Caco-2 (cell line): ENCODE measurements at regions not wholly inside any gene's neighbourhood (a gene's known extent, or its start where the extent isn't known, plus 50 kb on each side); places are given as distances from the start of the nearest gene placed in this dataset.

ENCODE experiments used
- BruUV-seq: library from RNA; stranded (reverse); fragments of 400-500 nt; replicated peaks from 2 replicates; lab custom pipeline; 2021; lab: Mats Ljungman, UMichigan
- CTCF ChIA-PET: fragments of 300-600 bp; sonication (Branson Sonifier 250); formaldehyde crosslinking; loops from one replicate; lab custom pipeline; 2022; ENCODE audit warnings: antibody characterized with exemption; lab: Charles Lee
- POLR2A ChIA-PET: fragments of 300-600 bp; sonication (Branson Sonifier 250); formaldehyde crosslinking; loops from one replicate; lab custom pipeline; 2022; ENCODE audit warnings: antibody characterized with exemption; lab: Charles Lee
- DNase-seq, 2 experiments: peaks; one replicate each; pipeline versions ENCODE4 v3.0.0 to v3.0.0-alpha.2; 2020 to 2022
- H3K27me3 ChIP-seq: replicated peaks from 2 replicates; pipeline ENCODE4 v1.6.0; 2011; ENCODE audit warnings: low read length; ENCODE audit not compliant: control insufficient read depth, insufficient read depth
- H3K36me3 ChIP-seq: 2 replicates; pipeline ENCODE4 v1.5.1; 2011; ENCODE audit warnings: low read length; ENCODE audit not compliant: control insufficient read depth, insufficient read depth
- H3K4me1 ChIP-seq: fragments of 250-450 bp; sonication (Bioruptor Pico); 2 replicates; pipeline ENCODE4 v1.5.1; 2020; ENCODE audit warnings: mild to moderate bottlenecking
- H3K4me3 ChIP-seq: 2 replicates; pipeline ENCODE4 v1.5.1; 2011; ENCODE audit warnings: low read depth, mild to moderate bottlenecking, control low read depth, low read length
- H3K9me3 ChIP-seq: fragments of 250-450 bp; sonication (Bioruptor Pico); 2 replicates; pipeline ENCODE4 v1.5.1; 2020; ENCODE audit warnings: mild to moderate bottlenecking, moderate library complexity
- H3K27ac Mint-ChIP-seq: one replicate; pipeline ENCODE4 v1.8.0; 2022; ENCODE audit warnings: mixed read lengths; ENCODE audit not compliant: unreplicated experiment
- H3K27me3 Mint-ChIP-seq: one replicate; pipeline ENCODE4 v1.8.0; 2022; ENCODE audit warnings: mixed read lengths; ENCODE audit not compliant: insufficient read depth, unreplicated experiment
- H3K36me3 Mint-ChIP-seq: one replicate; pipeline ENCODE4 v1.8.0; 2022; ENCODE audit warnings: mild to moderate bottlenecking, mixed read lengths; ENCODE audit not compliant: insufficient read depth, unreplicated experiment
- H3K4me1 Mint-ChIP-seq: one replicate; pipeline ENCODE4 v1.8.0; 2022; ENCODE audit warnings: low read depth, mixed read lengths; ENCODE audit not compliant: unreplicated experiment
- H3K4me3 Mint-ChIP-seq: one replicate; pipeline ENCODE4 v1.8.0; 2022; ENCODE audit warnings: mild to moderate bottlenecking, moderate library complexity, mixed read lengths; ENCODE audit not compliant: unreplicated experiment
- H3K9me3 Mint-ChIP-seq: one replicate; pipeline ENCODE4 v1.8.0; 2022; ENCODE audit warnings: mixed read lengths; ENCODE audit not compliant: unreplicated experiment
- intact Hi-C: fragments of 100-400 bp; cut with micrococcal nuclease; formaldehyde crosslinking; loops from one replicate; pipeline ENCODE4 v1.10.0; 2022; ENCODE audit not compliant: unreplicated experiment
- TF ChIP-seq, protein P1 (sequence below), 2 experiments: fragments of 200-600 bp in 1 of 2; IDR thresholded peaks; 1 replicate in 1 of 2; 2 replicates in 1 of 2; pipeline versions ENCODE4 v1.5.1 to v1.8.0; 2011 to 2022; ENCODE audit warnings: antibody characterized with exemption in 1 of 2, control low read depth in 1 of 2, inconsistent platforms in 1 of 2, low read depth in 1 of 2, low read length in 1 of 2, mild to moderate bottlenecking in 1 of 2, moderate library complexity in 1 of 2; ENCODE audit not compliant: insufficient read depth in 1 of 2, severe bottlenecking in 1 of 2, unreplicated experiment in 1 of 2

DNA sequence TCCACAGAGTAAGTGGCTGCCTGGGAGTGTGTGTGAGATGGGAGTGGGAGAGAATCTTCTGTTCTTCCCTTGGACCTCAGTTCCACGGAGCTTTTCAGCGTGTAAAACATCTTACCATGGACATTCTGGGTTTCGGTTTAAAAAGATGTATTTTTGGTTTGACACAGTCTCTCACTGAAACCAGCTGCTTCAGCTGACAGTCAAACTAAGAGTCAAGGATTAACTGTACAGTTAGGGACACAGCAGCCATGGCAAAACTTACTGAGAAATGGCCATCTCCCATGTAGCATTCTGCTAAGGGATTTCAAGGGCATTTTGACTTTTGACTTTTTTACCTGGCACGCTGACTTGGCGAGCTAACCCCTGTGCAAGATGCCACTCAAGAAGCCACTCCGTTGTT, 93.8 kb upstream of the IL12B start:
- Histone ChIP-seq H3K36me3 (no peaks in the 10 kb centered on the region), H3K9me3 (no peaks in the 10 kb centered on the region), H3K27me3 (no peaks in the 10 kb centered on the region), H3K4me1 (no peaks in the 10 kb centered on the region), H3K4me3 (no peak overlapping the region)
- no peak for DNase-seq
- H3K27me3 Mint-ChIP-seq: peaks cover 11% of the 10 kb centered on the region
- no peak overlapping the region for H3K4me3 Mint-ChIP-seq
- H3K27ac Mint-ChIP-seq: no peak overlapping the region
- H3K9me3 Mint-ChIP-seq: no peaks in the 10 kb centered on the region
- no TSS peak for BruUV-seq
- intact Hi-C loops: no loop called here
- H3K36me3 Mint-ChIP-seq: no peaks in the 10 kb centered on the region
- TF ChIP-seq, protein P1, sequence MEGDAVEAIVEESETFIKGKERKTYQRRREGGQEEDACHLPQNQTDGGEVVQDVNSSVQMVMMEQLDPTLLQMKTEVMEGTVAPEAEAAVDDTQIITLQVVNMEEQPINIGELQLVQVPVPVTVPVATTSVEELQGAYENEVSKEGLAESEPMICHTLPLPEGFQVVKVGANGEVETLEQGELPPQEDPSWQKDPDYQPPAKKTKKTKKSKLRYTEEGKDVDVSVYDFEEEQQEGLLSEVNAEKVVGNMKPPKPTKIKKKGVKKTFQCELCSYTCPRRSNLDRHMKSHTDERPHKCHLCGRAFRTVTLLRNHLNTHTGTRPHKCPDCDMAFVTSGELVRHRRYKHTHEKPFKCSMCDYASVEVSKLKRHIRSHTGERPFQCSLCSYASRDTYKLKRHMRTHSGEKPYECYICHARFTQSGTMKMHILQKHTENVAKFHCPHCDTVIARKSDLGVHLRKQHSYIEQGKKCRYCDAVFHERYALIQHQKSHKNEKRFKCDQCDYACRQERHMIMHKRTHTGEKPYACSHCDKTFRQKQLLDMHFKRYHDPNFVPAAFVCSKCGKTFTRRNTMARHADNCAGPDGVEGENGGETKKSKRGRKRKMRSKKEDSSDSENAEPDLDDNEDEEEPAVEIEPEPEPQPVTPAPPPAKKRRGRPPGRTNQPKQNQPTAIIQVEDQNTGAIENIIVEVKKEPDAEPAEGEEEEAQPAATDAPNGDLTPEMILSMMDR (IDR thresholded peaks at IDR 0.05; ENCODE audit: insufficient read depth in 1 of 2, low read depth in 1 of 2, low read length in 1 of 2, severe bottlenecking in 1 of 2, unreplicated experiment in 1 of 2): no peak
- ChIA-PET CTCF (no interaction called here), POLR2A (no interaction called here)
- no peaks in the 10 kb centered on the region for H3K4me1 Mint-ChIP-seq

DNA sequence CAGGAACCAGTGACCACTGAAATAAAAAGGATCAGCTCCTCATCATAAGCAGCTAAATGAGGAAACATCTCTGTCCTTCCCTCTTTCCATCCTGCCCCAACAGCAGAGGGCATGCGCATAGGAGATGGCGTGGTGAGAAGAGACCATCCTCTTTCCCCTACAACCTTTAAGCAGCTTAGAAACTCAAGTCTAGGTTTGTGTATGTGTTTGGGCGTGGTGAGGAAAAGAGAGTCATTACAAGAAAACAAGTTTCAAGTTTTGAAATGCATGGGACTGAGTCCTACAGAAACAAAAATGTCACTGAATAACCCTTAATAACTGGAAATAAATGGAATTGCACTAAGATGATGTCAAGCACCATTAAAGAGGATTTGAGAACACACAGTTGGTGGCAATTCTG, 96.4 kb upstream of the IL12B start:
- no peak overlapping the region for H3K27ac Mint-ChIP-seq
- ChIA-PET CTCF (no interaction called here), POLR2A (no interaction called here)
- H3K9me3 Mint-ChIP-seq: no peaks in the 10 kb centered on the region
- H3K36me3 Mint-ChIP-seq: no peaks in the 10 kb centered on the region
- no peaks in the 10 kb centered on the region for H3K27me3 ChIP-seq
- no peak for DNase-seq
- H3K36me3 ChIP-seq: no peaks in the 10 kb centered on the region
- no peaks in the 10 kb centered on the region for H3K9me3 ChIP-seq
- intact Hi-C loops: no loop called here
- no peak overlapping the region for H3K4me3 ChIP-seq
- peaks cover 13% of the 10 kb centered on the region for H3K27me3 Mint-ChIP-seq
- no peaks in the 10 kb centered on the region for H3K4me1 ChIP-seq
- no peaks in the 10 kb centered on the region for H3K4me1 Mint-ChIP-seq
- no peak overlapping the region for H3K4me3 Mint-ChIP-seq
- no TSS peak for BruUV-seq
- TF ChIP-seq, protein P1 (IDR thresholded peaks at IDR 0.05; ENCODE audit: insufficient read depth in 1 of 2, low read depth in 1 of 2, low read length in 1 of 2, severe bottlenecking in 1 of 2, unreplicated experiment in 1 of 2): no peak

DNA sequence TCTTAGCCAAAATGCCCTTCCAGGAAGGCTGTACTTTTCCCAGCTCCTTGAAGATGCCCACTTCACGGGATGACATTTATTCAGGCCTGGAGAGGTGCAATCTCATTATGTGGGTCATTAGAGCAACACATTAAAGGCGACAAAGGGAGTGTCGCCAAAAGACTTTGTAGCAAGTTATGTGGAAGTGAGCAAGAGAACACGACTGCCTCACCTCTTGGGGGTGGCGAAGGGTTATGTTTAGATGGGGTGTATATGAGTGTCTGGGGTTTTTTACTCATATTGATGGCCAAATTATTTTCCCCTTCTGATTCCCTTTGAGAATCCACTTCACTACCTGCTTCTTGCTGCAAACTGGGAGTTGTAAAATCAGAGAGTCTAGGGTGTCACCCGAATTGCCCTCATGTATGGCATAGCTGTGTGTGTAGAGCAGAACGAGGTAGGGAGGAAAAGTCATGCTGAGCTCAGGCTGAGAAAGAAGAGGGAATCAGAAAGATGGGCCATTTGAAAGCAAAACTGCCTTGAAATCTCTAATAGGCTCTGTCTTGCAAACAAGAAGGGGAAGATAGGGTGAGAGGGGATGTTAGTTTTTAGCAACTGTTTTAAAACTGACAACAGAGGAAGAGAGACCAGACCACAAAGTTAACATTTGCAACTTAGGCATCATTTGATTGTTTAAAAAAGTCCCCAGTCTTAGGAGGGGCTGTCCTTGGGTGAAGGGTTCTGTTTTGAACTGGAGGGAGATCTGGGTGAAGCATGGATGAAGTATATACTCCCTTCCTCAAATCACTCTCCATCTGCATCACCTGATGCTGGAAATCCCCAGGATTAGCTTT, 97.1 kb upstream of the IL12B start:
- H3K27me3 ChIP-seq: no peaks in the 10 kb centered on the region
- no peaks in the 10 kb centered on the region for H3K4me1 ChIP-seq
- H3K27me3 Mint-ChIP-seq: peaks cover 13% of the 10 kb centered on the region
- no peak overlapping the region for H3K27ac Mint-ChIP-seq
- H3K9me3 ChIP-seq: no peaks in the 10 kb centered on the region
- H3K36me3 ChIP-seq: no peaks in the 10 kb centered on the region
- intact Hi-C loops: no loop called here
- ChIA-PET POLR2A (no interaction called here), CTCF (interaction anchor here (0.8 kb wide), 1 partner anchor 270 kb away, joined by 4 read pairs; no protein-coding TSS in a partner anchor)
- BruUV-seq: no TSS peak
- no peaks in the 10 kb centered on the region for H3K4me1 Mint-ChIP-seq
- H3K9me3 Mint-ChIP-seq: no peaks in the 10 kb centered on the region
- no peak for DNase-seq
- TF ChIP-seq, protein P1 (IDR thresholded peaks at IDR 0.05; ENCODE audit: insufficient read depth in 1 of 2, low read depth in 1 of 2, low read length in 1 of 2, severe bottlenecking in 1 of 2, unreplicated experiment in 1 of 2): no peak
- no peak overlapping the region for H3K4me3 Mint-ChIP-seq
- H3K4me3 ChIP-seq: no peak overlapping the region
- H3K36me3 Mint-ChIP-seq: no peaks in the 10 kb centered on the region
